ENCODE measurements at regions not wholly inside any gene's neighbourhood (a gene's known extent, or its start where the extent isn't known, plus 50 kb on each side); places are given as distances from the start of the nearest gene placed in this dataset.

GRCh38 chr6:137434640-137435039, 59.6 kb downstream of the OLIG3 start:
- Histone ChIP-seq H3K4me1 (ENCODE audit: control insufficient read depth, insufficient read depth, low read length) (no peaks in the 10 kb centered on the region), H3K9me3 (replicated peaks; ENCODE audit: control insufficient read depth, low read depth, low read length) (no peaks in the 10 kb centered on the region), H3K4me3 (ENCODE audit: low read length) (no peak overlapping the region), H3K27ac (ENCODE audit: low read length) (no peak overlapping the region), H3K27me3 (ENCODE audit: control insufficient read depth, insufficient read depth, low read length) (no peaks in the 10 kb centered on the region), H3K36me3 (ENCODE audit: control insufficient read depth, insufficient read depth, low read length) (no peaks in the 10 kb centered on the region)
- DNase-seq, result no peak
- WGBS (ENCODE audit: insufficient coverage), result no CpG with 5 or more reads among the region's 4 CpGs

DNA sequence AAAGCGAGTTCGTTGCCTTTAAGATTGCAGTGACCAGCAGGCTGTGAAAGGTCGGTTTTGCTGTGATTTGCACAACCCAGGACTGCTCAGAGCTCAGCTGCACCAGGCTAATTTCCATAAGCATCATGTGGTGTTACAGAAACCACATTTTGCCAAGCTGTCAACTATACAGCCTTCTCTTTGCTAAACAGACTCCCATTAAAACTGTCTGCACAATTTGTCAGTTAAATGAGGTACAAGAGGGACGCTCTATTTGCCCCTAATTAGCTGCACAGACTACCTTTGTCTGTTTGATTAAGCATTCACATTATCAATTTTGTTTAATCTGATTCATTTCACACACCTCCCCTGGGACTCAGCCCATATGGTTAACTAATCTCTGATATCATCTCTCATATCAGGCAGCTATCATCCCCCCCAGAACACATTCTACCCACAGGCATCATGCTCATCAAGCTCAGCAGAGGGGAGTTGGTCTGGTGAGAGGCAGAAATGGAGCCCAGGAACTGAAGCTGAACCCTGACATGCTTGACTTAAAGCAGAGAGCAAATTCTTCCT, 62.1 kb downstream of the OLIG3 start:
- no peak overlapping the region for H3K27ac ChIP-seq (ENCODE audit: low read length)
- H3K9me3 ChIP-seq (replicated peaks; ENCODE audit: control insufficient read depth, low read depth, low read length), result no peaks in the 10 kb centered on the region
- H3K36me3 ChIP-seq (ENCODE audit: control insufficient read depth, insufficient read depth, low read length), result no peaks in the 10 kb centered on the region
- no peak overlapping the region for H3K4me3 ChIP-seq (ENCODE audit: low read length)
- no peaks in the 10 kb centered on the region for H3K27me3 ChIP-seq (ENCODE audit: control insufficient read depth, insufficient read depth, low read length)
- 74% methylated on average over 4 of the region's 4 CpGs for WGBS (ENCODE audit: insufficient coverage)
- H3K4me1 ChIP-seq (ENCODE audit: control insufficient read depth, insufficient read depth, low read length), result no peaks in the 10 kb centered on the region
- DNase-seq, result no peak

DNA sequence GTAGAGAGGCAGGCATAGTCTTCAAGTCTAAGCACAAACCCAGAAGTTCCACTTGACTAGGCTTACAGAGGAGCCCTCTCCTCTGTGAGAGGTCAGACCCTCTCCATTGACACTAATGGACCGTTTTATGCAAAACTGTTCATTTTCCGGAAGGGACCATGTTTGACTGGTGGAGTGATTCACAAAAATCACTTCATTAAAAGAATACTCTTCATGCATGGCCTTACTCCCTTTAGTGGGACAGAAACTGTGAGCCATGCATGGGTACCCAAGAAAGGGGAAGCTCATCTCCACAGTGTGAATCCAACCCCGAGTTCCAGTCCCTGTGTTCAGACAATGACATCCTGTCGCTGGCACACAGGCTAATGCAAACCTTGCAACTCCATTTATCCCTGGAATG, 63.2 kb downstream of the OLIG3 start:
- WGBS (ENCODE audit: insufficient coverage), result 53% methylated on average over 2 of the region's 4 CpGs
- Histone ChIP-seq H3K27ac (ENCODE audit: low read length) (no peak overlapping the region), H3K4me3 (ENCODE audit: low read length) (no peak overlapping the region), H3K4me1 (ENCODE audit: control insufficient read depth, insufficient read depth, low read length) (no peaks in the 10 kb centered on the region), H3K9me3 (replicated peaks; ENCODE audit: control insufficient read depth, low read depth, low read length) (no peaks in the 10 kb centered on the region), H3K27me3 (ENCODE audit: control insufficient read depth, insufficient read depth, low read length) (no peaks in the 10 kb centered on the region), H3K36me3 (ENCODE audit: control insufficient read depth, insufficient read depth, low read length) (no peaks in the 10 kb centered on the region)
- DNase-seq, result no peak

GRCh38 chr6:137427656-137428290, 66.4 kb downstream of the OLIG3 start:
- no peak for DNase-seq
- Histone ChIP-seq H3K9me3 (replicated peaks; ENCODE audit: control insufficient read depth, low read depth, low read length) (no peaks in the 10 kb centered on the region), H3K27me3 (ENCODE audit: control insufficient read depth, insufficient read depth, low read length) (no peaks in the 10 kb centered on the region), H3K4me3 (ENCODE audit: low read length) (no peak overlapping the region), H3K4me1 (ENCODE audit: control insufficient read depth, insufficient read depth, low read length) (no peaks in the 10 kb centered on the region), H3K36me3 (ENCODE audit: control insufficient read depth, insufficient read depth, low read length) (no peaks in the 10 kb centered on the region), H3K27ac (ENCODE audit: low read length) (no peak overlapping the region)
- 63% methylated on average over 5 of the region's 7 CpGs for WGBS (ENCODE audit: insufficient coverage)

DNA sequence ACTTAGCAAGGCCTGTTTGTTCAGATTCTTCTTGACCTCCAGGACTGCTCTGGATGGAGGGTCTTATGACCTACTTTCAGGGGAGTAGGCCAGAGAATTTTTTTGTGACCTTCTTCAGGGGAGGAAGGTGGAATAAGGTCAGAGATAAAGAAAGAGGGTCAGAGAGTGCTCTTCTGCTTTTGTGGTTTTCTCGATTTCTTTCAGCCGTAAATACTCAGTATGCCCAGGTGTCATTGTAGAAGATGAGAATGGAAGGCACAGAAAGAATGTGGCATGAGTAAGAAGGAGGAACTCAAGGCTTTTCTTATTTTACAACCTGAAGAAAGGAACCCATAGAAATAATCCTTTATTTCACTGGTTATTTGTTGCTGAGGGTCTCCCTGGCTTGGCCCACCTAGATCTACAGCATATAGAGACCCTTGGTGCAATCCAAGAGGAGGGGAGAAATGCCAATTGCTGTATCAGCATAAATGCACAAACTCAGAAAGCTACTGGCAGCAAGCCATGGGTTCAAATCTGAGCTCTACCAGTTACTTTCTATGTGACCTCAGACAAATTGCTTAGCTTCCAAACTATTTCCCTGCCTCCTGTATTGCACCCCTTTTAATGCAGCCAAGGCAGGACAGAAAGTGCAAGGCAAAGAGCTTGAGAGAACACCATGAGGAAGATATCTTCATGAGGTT, 68.0 kb downstream of the OLIG3 start:
- no CpG with 5 or more reads among the region's 2 CpGs for WGBS (ENCODE audit: insufficient coverage)
- DNase-seq, result no peak

GRCh38 chr6:137424251-137424650, 69.9 kb downstream of the OLIG3 start:
- H3K27me3 ChIP-seq (ENCODE audit: control insufficient read depth, insufficient read depth, low read length), result no peaks in the 10 kb centered on the region

More for the DNA sequence above, 68.0 kb downstream of the OLIG3 start:
- Histone ChIP-seq H3K4me3 (ENCODE audit: low read length) (no peak overlapping the region), H3K4me1 (ENCODE audit: control insufficient read depth, insufficient read depth, low read length) (no peaks in the 10 kb centered on the region), H3K27ac (ENCODE audit: low read length) (no peak overlapping the region), H3K9me3 (replicated peaks; ENCODE audit: control insufficient read depth, low read depth, low read length) (no peaks in the 10 kb centered on the region), H3K27me3 (ENCODE audit: control insufficient read depth, insufficient read depth, low read length) (no peaks in the 10 kb centered on the region), H3K36me3 (ENCODE audit: control insufficient read depth, insufficient read depth, low read length) (no peaks in the 10 kb centered on the region)

DNA sequence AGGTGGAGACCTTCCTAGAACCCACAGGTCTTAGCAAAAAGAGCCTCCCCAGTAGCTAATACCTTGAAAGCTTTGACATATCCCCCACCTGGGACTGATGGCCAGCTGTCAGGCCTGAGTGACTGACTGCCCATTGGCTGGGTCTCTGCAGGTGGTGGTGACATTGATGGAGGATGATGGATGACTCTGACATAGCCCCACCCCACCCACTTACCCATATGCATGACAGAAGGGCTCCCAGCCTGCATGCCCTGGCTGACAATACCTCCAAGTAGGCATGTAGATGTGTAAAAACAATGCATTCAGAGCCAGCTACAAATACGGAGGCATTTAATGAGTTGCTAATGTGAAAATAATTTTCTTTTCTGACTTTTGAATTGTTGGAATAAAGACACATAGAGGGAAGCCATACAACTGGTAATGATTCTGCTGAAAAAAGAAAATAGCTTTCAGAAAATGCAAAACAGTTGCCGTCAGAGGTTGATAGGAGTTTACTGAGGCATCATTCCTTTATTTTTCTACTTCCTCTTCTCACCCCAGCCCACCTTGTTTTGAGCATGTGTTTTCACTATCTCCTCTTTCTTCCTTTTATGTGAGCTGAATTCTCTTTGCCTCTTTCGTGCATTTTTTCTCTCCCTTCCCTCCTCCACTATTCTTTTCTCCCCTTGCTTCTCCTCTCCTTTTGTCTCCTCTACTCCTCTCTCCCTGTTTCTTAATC, 70.6 kb downstream of the OLIG3 start:
- Histone ChIP-seq H3K9me3 (replicated peaks; ENCODE audit: control insufficient read depth, low read depth, low read length) (no peaks in the 10 kb centered on the region), H3K4me3 (ENCODE audit: low read length) (no peak overlapping the region), H3K36me3 (ENCODE audit: control insufficient read depth, insufficient read depth, low read length) (no peaks in the 10 kb centered on the region), H3K27me3 (ENCODE audit: control insufficient read depth, insufficient read depth, low read length) (no peaks in the 10 kb centered on the region), H3K4me1 (ENCODE audit: control insufficient read depth, insufficient read depth, low read length) (no peaks in the 10 kb centered on the region), H3K27ac (ENCODE audit: low read length) (no peak overlapping the region)
- 38% methylated on average over 1 of the region's 3 CpGs for WGBS (ENCODE audit: insufficient coverage)
- DNase-seq, result no peak

More at GRCh38 chr6:137424251-137424650, 69.9 kb downstream of the OLIG3 start:
- H3K4me3 ChIP-seq (ENCODE audit: low read length), result no peak overlapping the region
- 8% methylated on average over 2 of the region's 3 CpGs for WGBS (ENCODE audit: insufficient coverage)
- no peaks in the 10 kb centered on the region for H3K4me1 ChIP-seq (ENCODE audit: control insufficient read depth, insufficient read depth, low read length)
- no peaks in the 10 kb centered on the region for H3K36me3 ChIP-seq (ENCODE audit: control insufficient read depth, insufficient read depth, low read length)
- H3K9me3 ChIP-seq (replicated peaks; ENCODE audit: control insufficient read depth, low read depth, low read length), result no peaks in the 10 kb centered on the region
- no peak for DNase-seq
- no peak overlapping the region for H3K27ac ChIP-seq (ENCODE audit: low read length)

- Histone ChIP-seq H3K36me3 (ENCODE audit: control insufficient read depth, insufficient read depth, low read length) (no peaks in the 10 kb centered on the region), H3K4me1 (ENCODE audit: control insufficient read depth, insufficient read depth, low read length) (no peaks in the 10 kb centered on the region), H3K27me3 (ENCODE audit: control insufficient read depth, insufficient read depth, low read length) (peaks cover 15% of the 10 kb centered on the region), H3K27ac (ENCODE audit: low read length) (no peak overlapping the region), H3K4me3 (ENCODE audit: low read length) (no peak overlapping the region), H3K9me3 (replicated peaks; ENCODE audit: control insufficient read depth, low read depth, low read length) (no peaks in the 10 kb centered on the region)
- no peak for DNase-seq
- WGBS (ENCODE audit: insufficient coverage), result no CpG with 5 or more reads among the region's 2 CpGs
Observed at GRCh38 chr6:137417396-137417795, 76.8 kb downstream of the OLIG3 start.

GRCh38 chr6:137416376-137417109, 77.7 kb downstream of the OLIG3 start:
- 47% methylated on average over 8 of the region's 9 CpGs for WGBS (ENCODE audit: insufficient coverage)
- DNase-seq, result peak; percentile 21
- H3K27ac ChIP-seq (ENCODE audit: low read length), result no peak overlapping the region
- H3K4me3 ChIP-seq (ENCODE audit: low read length), result no peak overlapping the region
- H3K36me3 ChIP-seq (ENCODE audit: control insufficient read depth, insufficient read depth, low read length), result no peaks in the 10 kb centered on the region
- H3K4me1 ChIP-seq (ENCODE audit: control insufficient read depth, insufficient read depth, low read length), result no peaks in the 10 kb centered on the region
- no peaks in the 10 kb centered on the region for H3K9me3 ChIP-seq (replicated peaks; ENCODE audit: control insufficient read depth, low read depth, low read length)
- peaks cover 15% of the 10 kb centered on the region for H3K27me3 ChIP-seq (ENCODE audit: control insufficient read depth, insufficient read depth, low read length)

DNA sequence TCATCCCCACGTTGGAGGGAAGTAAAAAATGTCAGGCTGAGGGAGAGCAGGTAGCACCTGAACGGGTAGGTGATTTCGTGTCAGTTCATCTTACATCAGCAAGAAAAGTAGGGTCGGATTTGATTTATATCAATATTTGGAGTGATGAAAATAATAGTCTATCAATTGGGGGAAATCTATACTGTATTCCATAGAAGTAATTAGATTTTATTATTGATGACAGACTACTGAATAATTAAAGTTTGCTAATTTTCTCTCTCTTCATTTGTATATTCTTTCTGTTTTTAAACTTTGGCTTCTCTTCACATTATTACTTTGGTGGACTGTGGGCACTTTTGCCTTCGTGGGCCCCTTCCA, 78.4 kb downstream of the OLIG3 start:
- DNase-seq, result no peak
- Histone ChIP-seq H3K36me3 (ENCODE audit: control insufficient read depth, insufficient read depth, low read length) (no peaks in the 10 kb centered on the region), H3K27me3 (ENCODE audit: control insufficient read depth, insufficient read depth, low read length) (peaks cover 15% of the 10 kb centered on the region), H3K27ac (ENCODE audit: low read length) (no peak overlapping the region), H3K9me3 (replicated peaks; ENCODE audit: control insufficient read depth, low read depth, low read length) (no peaks in the 10 kb centered on the region), H3K4me1 (ENCODE audit: control insufficient read depth, insufficient read depth, low read length) (no peaks in the 10 kb centered on the region), H3K4me3 (ENCODE audit: low read length) (no peak overlapping the region)
- WGBS (ENCODE audit: insufficient coverage), result 0% methylated on average over 1 of the region's 5 CpGs
